IMR-90 (cell line): ENCODE measurements at regions not wholly inside any gene's neighbourhood (a gene's known extent, or its start where the extent isn't known, plus 50 kb on each side); places are given as distances from the start of the nearest gene placed in this dataset.

Source experiments
- ATAC-seq: fragments of 200-7000 bp; cut with Tn5 transposase; 2 replicates; pipeline ENCODE4 v1.9.1; 2020; ENCODE audit warnings: low read depth, mild to moderate bottlenecking, moderate library complexity
- BruUV-seq: library from RNA; stranded (reverse); fragments of 400-500 nt; replicated peaks from 2 replicates; lab custom pipeline; 2021; lab: Mats Ljungman, UMichigan
- CTCF ChIA-PET: fragments of 300-600 bp; formaldehyde crosslinking; extraction: SDS; loops from one replicate; lab custom pipeline; 2021; ENCODE audit warnings: antibody characterized with exemption; lab: Yijun Ruan, JAX
- POLR2A ChIA-PET: fragments of 300-600 bp; sonication (Branson Sonifier 250); formaldehyde crosslinking; loops from one replicate; lab custom pipeline; 2022; ENCODE audit warnings: antibody characterized with exemption; ENCODE audit not compliant: unreplicated experiment; lab: Charles Lee
- DNase-seq: peaks from one replicate; pipeline ENCODE4 v3.0.0; 2013
- H2AFZ ChIP-seq: replicated peaks from 2 replicates; pipeline ENCODE3; 2013; ENCODE audit warnings: low read length, mild to moderate bottlenecking; ENCODE audit not compliant: poor library complexity
- H2AK5ac ChIP-seq: 2 replicates; pipeline ENCODE4 v1.6.1; 2013; ENCODE audit warnings: low read depth, low read length, inconsistent platforms
- H2AK9ac ChIP-seq: replicated peaks from 2 replicates; pipeline ENCODE3; 2013; ENCODE audit warnings: mild to moderate bottlenecking, low read depth, low read length, moderate library complexity; ENCODE audit not compliant: poor library complexity
- H2BK120ac ChIP-seq: 2 replicates; pipeline ENCODE4 v1.6.1; 2013; ENCODE audit warnings: low read depth, low read length, inconsistent platforms
- H2BK15ac ChIP-seq: 3 replicates; pipeline ENCODE4 v1.6.1; 2013; ENCODE audit warnings: low read depth, low read length, inconsistent platforms
- H2BK20ac ChIP-seq: 2 replicates; pipeline ENCODE4 v1.6.1; 2013; ENCODE audit warnings: low read depth, mild to moderate bottlenecking, inconsistent platforms, low read length, moderate library complexity
- H2BK5ac ChIP-seq: 2 replicates; pipeline ENCODE4 v1.6.1; 2013; ENCODE audit warnings: mild to moderate bottlenecking, low read depth, low read length, inconsistent platforms; ENCODE audit not compliant: poor library complexity, severe bottlenecking
- H3K14ac ChIP-seq: replicated peaks from 2 replicates; pipeline ENCODE4 v1.6.1; 2013; ENCODE audit warnings: low read depth, low read length, inconsistent platforms
- H3K18ac ChIP-seq: 2 replicates; pipeline ENCODE4 v1.6.1; 2013; ENCODE audit warnings: low read depth, low read length, control low read depth
- H3K23ac ChIP-seq: 2 replicates; pipeline ENCODE4 v1.6.1; 2013; ENCODE audit warnings: low read depth, low read length, inconsistent platforms
- H3K27ac ChIP-seq: 2 replicates; pipeline ENCODE4 v1.5.1; 2013; ENCODE audit warnings: mild to moderate bottlenecking, control low read depth, low read length; ENCODE audit not compliant: insufficient read depth
- H3K27me3 ChIP-seq: 2 replicates; pipeline ENCODE4 v1.6.1; 2013; ENCODE audit warnings: low read length; ENCODE audit not compliant: control insufficient read depth, insufficient read depth
- H3K36me3 ChIP-seq: 2 replicates; pipeline ENCODE4 v1.6.1; 2013; ENCODE audit warnings: low read length, mixed read lengths; ENCODE audit not compliant: control insufficient read depth, insufficient read depth
- H3K4ac ChIP-seq: 2 replicates; pipeline ENCODE4 v1.6.1; 2013; ENCODE audit warnings: low read depth, low read length, inconsistent platforms
- H3K4me1 ChIP-seq: 2 replicates; pipeline ENCODE4 v1.6.1; 2013; ENCODE audit warnings: low read length, mixed read lengths; ENCODE audit not compliant: control insufficient read depth, insufficient read depth
- H3K4me2 ChIP-seq: 2 replicates; pipeline ENCODE4 v1.6.1; 2013; ENCODE audit warnings: low read depth, mild to moderate bottlenecking, control low read depth, low read length, moderate library complexity
- H3K4me3 ChIP-seq: 2 replicates; pipeline ENCODE4 v1.5.1; 2013; ENCODE audit warnings: low read depth, mild to moderate bottlenecking, control low read depth, low read length, moderate library complexity; ENCODE audit not compliant: insufficient read depth
- H3K56ac ChIP-seq: 2 replicates; pipeline ENCODE4 v1.6.1; 2013; ENCODE audit warnings: low read length, inconsistent platforms; ENCODE audit not compliant: insufficient read depth; ENCODE audit errors: extremely low read depth
- H3K79me1 ChIP-seq, 2 experiments: 2 replicates each; pipeline ENCODE4 v1.6.1; 2013; ENCODE audit warnings: low read length in 2 of 2, inconsistent platforms in 1 of 2, low read depth in 1 of 2
- H3K9ac ChIP-seq: 2 replicates; pipeline ENCODE4 v1.6.1; 2013; ENCODE audit warnings: low read depth, low read length, control low read depth
- H3K9me1 ChIP-seq: 2 replicates; pipeline ENCODE4 v1.6.1; 2013; ENCODE audit warnings: low read length, inconsistent platforms; ENCODE audit not compliant: insufficient read depth
- H3K9me3 ChIP-seq: 2 replicates; pipeline ENCODE4 v1.6.1; 2013; ENCODE audit warnings: low read length; ENCODE audit not compliant: control insufficient read depth, insufficient read depth
- H4K20me1 ChIP-seq: 2 replicates; pipeline ENCODE4 v1.6.1; 2013; ENCODE audit warnings: low read length, inconsistent platforms; ENCODE audit not compliant: insufficient read depth
- H4K5ac ChIP-seq: 2 replicates; pipeline ENCODE4 v1.6.1; 2013; ENCODE audit warnings: mild to moderate bottlenecking, low read depth, low read length, control low read depth
- H4K8ac ChIP-seq, 2 experiments: 2 replicates each; pipeline ENCODE4 v1.6.1; 2013; ENCODE audit warnings: low read depth in 2 of 2, low read length in 2 of 2, control low read depth in 1 of 2, inconsistent platforms in 1 of 2
- H4K91ac ChIP-seq: 2 replicates; pipeline ENCODE4 v1.6.1; 2013; ENCODE audit warnings: low read depth, low read length, inconsistent platforms; ENCODE audit not compliant: insufficient read depth
- FOS ChIP-seq: fragments of 150-350 bp; IDR thresholded peaks from 2 replicates; pipeline ENCODE4 v1.6.1; 2016; ENCODE audit warnings: low read depth, low read length
- MAFK ChIP-seq: IDR thresholded peaks from 2 replicates; pipeline ENCODE4 v1.6.1; 2012; ENCODE audit warnings: low read depth, low read length, improper control_type of control experiment
- MAZ ChIP-seq: IDR thresholded peaks from 2 replicates; pipeline ENCODE4 v1.6.1; 2012; ENCODE audit warnings: low read depth, mild to moderate bottlenecking, low read length, improper control_type of control experiment, moderate library complexity, borderline replicate concordance
- MXI1 ChIP-seq: IDR thresholded peaks from 2 replicates; pipeline ENCODE4 v1.6.1; 2012; ENCODE audit warnings: low read depth, mild to moderate bottlenecking, low read length, moderate library complexity, borderline replicate concordance
- POLR2A ChIP-seq: IDR thresholded peaks from 2 replicates; pipeline ENCODE4 v1.6.1; 2012; ENCODE audit warnings: mild to moderate bottlenecking, low read depth, low read length
- RCOR1 ChIP-seq: IDR thresholded peaks from 2 replicates; pipeline ENCODE4 v1.6.1; 2012; ENCODE audit warnings: mild to moderate bottlenecking, low read length, improper control_type of control experiment; ENCODE audit not compliant: insufficient replicate concordance
- SMC3 ChIP-seq: fragments of 150-350 bp; IDR thresholded peaks from 2 replicates; pipeline ENCODE4 v1.6.1; 2016; ENCODE audit warnings: low read depth, mild to moderate bottlenecking, antibody characterized with exemption, low read length, moderate library complexity
- WGBS, 2 experiments: methylation state at CpG; one replicate each; pipeline versions ENCODE4 v1.1.5 to v1.1.7; 2013; ENCODE audit warnings: missing lambda C conversion rate in 2 of 2; ENCODE audit not compliant: insufficient read length in 1 of 2; ENCODE audit errors: extremely low coverage in 2 of 2; 5-methylcytosine and 5-hydroxymethylcytosine counted together
- dilution Hi-C: fragments of 300-500 bp; cut with HindIII; formaldehyde crosslinking; loops from one replicate; pipeline ENCODE4 v1.14.3; 2018; ENCODE audit warnings: low sequenced_read_pairs; ENCODE audit not compliant: unreplicated experiment
- in situ Hi-C: fragments of 300-500 bp; cut with MboI; formaldehyde crosslinking; loops from 3 replicates; pipeline ENCODE4 v1.14.3; 2019; ENCODE audit warnings: low sequenced_read_pairs, inconsistent platforms, mixed read lengths
- intact Hi-C: fragments of 100-400 bp; cut with micrococcal nuclease; formaldehyde crosslinking; loops from 2 replicates; pipeline ENCODE4 v1.10.0; 2022
- TF ChIP-seq, protein P1 (sequence below): fragments of 150-350 bp; IDR thresholded peaks from 2 replicates; pipeline ENCODE4 v1.6.1; 2016; ENCODE audit warnings: low read depth, mild to moderate bottlenecking, low read length, moderate library complexity, borderline replicate concordance

- Histone ChIP-seq H2BK5ac (no peak overlapping the region), H3K27me3 (no peaks in the 10 kb centered on the region), H3K9ac (no peak overlapping the region), H3K56ac (no peak overlapping the region; the same call in 1 of the 2 replicates), H2AFZ (no peak overlapping the region), H3K18ac (no peak overlapping the region), H3K9me3 (no peaks in the 10 kb centered on the region), H4K5ac (no peak overlapping the region), H3K4me1 (no peaks in the 10 kb centered on the region), H3K36me3 (no peaks in the 10 kb centered on the region), H3K27ac (no peak overlapping the region), H3K9me1 (no peaks in the 10 kb centered on the region; the same call in 1 of the 2 replicates), H3K23ac (no peak overlapping the region), H2BK20ac (no peak overlapping the region), H2AK5ac (no peak overlapping the region), H2BK120ac (no peak overlapping the region), H4K91ac (no peak overlapping the region), H4K8ac (no peak overlapping the region), H3K4me2 (no peak overlapping the region), H3K4ac (no peak overlapping the region), H2BK15ac (no peak overlapping the region), H3K4me3 (no peak overlapping the region), H4K20me1 (no peaks in the 10 kb centered on the region), H3K14ac (no peak overlapping the region), H2AK9ac (no peak overlapping the region), H3K79me1 (no peaks in the 10 kb centered on the region)
- ATAC-seq, result no peak
- BruUV-seq, result no TSS peak
- intact Hi-C loops (no loop called here), dilution Hi-C loops (no loop called here), in situ Hi-C loops (no loop called here)
- no CpG with 5 or more reads among the region's 1 CpG for WGBS, 2 experiments
- CTCF ChIA-PET, result no interaction called here
- DNase-seq, result no peak
- TF ChIP-seq, protein P1, sequence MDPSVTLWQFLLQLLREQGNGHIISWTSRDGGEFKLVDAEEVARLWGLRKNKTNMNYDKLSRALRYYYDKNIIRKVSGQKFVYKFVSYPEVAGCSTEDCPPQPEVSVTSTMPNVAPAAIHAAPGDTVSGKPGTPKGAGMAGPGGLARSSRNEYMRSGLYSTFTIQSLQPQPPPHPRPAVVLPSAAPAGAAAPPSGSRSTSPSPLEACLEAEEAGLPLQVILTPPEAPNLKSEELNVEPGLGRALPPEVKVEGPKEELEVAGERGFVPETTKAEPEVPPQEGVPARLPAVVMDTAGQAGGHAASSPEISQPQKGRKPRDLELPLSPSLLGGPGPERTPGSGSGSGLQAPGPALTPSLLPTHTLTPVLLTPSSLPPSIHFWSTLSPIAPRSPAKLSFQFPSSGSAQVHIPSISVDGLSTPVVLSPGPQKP, result no peak
- TF ChIP-seq MXI1 (no peak), RCOR1 (no peak), POLR2A (no peak), MAZ (no peak), FOS (no peak), SMC3 (no peak), MAFK (no peak)
- POLR2A ChIA-PET, result no interaction called here
These were observed 466.5 kb upstream of the GJE1 start for GRCh38 chr6:141666187-141666586.
